ENCODE measurements at regions not wholly inside any gene's neighbourhood (a gene's known extent, or its start where the extent isn't known, plus 50 kb on each side); places are given as distances from the start of the nearest gene placed in this dataset.

DNA sequence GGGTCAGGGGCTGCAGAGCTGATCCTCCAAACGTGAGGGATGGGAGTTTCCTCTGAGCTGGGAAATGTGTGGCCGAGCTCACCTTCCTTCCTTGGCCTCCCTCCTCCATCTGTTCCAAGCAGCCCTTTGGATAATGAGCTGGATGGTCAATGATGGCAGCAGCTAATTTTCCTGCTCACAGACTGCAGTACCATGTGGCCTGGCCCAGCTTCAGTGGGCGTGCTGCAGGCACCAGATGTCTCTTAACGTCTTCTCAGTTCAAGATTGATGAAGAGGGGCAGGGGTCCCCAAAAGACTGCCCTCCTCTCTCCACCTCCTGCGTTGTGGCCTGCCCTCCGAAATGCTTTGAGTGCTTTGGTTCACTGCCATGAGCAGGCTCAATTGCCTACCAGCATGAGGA lies 86.0 kb downstream of the UBIAD1 start:
- H3K9me3 ChIP-seq (replicated peaks) = peaks cover 3% of the 10 kb centered on the region; the same call in 1 of the 2 replicates
- H3K4me3 ChIP-seq = no peak overlapping the region
- H3K4me1 ChIP-seq = no peaks in the 10 kb centered on the region
- H3K36me3 ChIP-seq = no peaks in the 10 kb centered on the region
- no peak for DNase-seq
- H3K27me3 ChIP-seq = peaks cover 4% of the 10 kb centered on the region; the same call in 1 of the 2 replicates
- H3K27ac ChIP-seq = no peak overlapping the region

DNA sequence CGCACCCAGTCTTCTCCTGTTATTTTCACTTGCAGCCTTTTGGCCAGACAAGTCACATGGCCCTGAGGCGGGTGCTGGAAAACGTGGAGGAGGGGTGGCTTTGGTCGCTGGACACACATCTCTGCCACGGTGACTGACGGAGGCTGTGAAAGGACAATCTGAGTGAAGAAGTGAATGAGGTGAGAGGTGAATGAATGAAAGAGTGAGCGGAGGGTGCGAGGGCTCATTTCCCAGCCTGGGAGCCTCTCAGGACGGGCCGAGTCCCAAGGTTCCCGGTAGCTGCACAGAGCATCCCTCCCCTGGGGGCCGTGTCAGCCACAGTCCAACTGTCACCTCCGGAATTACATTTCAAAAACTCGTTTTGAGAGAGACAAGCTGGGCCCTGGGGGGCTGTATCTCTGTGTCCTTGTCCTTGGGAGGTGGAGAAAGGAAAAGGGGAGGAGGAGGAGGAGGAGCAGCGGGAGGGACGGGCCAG lies 89.6 kb downstream of the UBIAD1 start:
- no peak overlapping the region for H3K27ac ChIP-seq
- no peaks in the 10 kb centered on the region for H3K4me1 ChIP-seq
- no peaks in the 10 kb centered on the region for H3K9me3 ChIP-seq (replicated peaks)
- no peak overlapping the region for H3K4me3 ChIP-seq
- no peak for DNase-seq
- 0 out of 2 replicates have a peak, but pooled peaks cover 3% of the 10 kb centered on the region for H3K27me3 ChIP-seq
- H3K36me3 ChIP-seq = no peaks in the 10 kb centered on the region

- DNase-seq = peak in 1 of 2 experiments; percentile 57
- Histone ChIP-seq H3K27ac (no peak overlapping the region), H3K4me1 (no peaks in the 10 kb centered on the region), H3K4me3 (no peak overlapping the region), H3K9me3 (replicated peaks) (no peaks in the 10 kb centered on the region), H3K36me3 (no peaks in the 10 kb centered on the region), H3K27me3 (0 out of 2 replicates have a peak, but pooled peaks cover 3% of the 10 kb centered on the region)
Observed at GRCh38 chr1:11364170-11364569, 91.2 kb downstream of the UBIAD1 start.

- Histone ChIP-seq H3K4me1 (no peaks in the 10 kb centered on the region), H3K27me3 (0 out of 2 replicates have a peak, but pooled peaks cover 3% of the 10 kb centered on the region), H3K4me3 (no peak overlapping the region), H3K9me3 (replicated peaks) (no peaks in the 10 kb centered on the region), H3K27ac (no peak overlapping the region), H3K36me3 (no peaks in the 10 kb centered on the region)
- DNase-seq = no peak
Observed at GRCh38 chr1:11365744-11366387, 92.9 kb downstream of the UBIAD1 start.

- Histone ChIP-seq H3K9me3 (replicated peaks) (no peaks in the 10 kb centered on the region), H3K36me3 (no peaks in the 10 kb centered on the region), H3K27me3 (no peaks in the 10 kb centered on the region), H3K4me1 (0 out of 2 replicates have a peak, but pooled peaks cover 3% of the 10 kb centered on the region), H3K4me3 (no peak overlapping the region), H3K27ac (no peak overlapping the region)
- no peak for DNase-seq
Observed at GRCh38 chr1:11373029-11373894, 100.3 kb downstream of the UBIAD1 start.

DNA sequence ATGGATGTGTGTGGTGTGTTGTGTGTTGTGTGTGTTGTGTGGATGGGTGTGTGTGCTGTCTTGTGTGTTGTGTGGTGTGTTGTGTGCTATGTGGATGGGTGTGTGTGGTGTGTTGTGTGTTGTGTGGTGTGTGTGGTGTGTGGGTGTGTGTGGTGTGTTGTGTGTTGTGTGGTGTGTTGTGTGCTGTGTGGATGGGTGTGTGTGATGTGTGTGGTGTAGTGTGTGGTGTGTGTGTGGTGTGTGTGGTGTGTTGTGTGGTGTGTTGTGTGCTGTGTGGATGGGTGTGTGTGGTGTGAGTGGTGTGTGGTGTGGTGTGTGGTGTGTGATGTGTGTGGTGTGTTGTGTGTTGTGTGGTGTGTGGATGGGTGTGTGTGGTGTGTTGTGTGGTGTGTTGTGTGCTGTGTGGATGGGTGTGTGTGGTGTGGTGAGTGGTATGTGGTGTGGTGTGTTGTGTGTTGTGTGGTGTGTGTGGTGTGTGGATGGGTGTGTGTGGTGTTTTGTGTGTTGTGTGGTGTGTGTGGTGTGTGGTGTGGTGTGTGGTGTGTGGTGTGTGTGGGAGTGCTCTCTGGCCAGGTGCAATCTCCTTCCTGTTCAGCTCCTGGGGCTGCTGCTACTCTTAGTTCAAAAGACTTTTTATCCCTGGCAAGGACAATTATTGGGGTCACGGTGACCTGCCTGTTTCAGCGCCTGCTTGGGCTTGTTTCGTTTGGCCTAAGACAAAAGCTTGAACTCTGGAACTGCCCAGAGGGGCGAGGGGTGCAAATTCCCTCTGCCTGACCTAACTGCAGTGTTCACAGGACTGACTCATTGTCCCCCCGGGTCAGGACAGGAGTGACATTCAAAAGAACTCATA lies 101.1 kb downstream of the UBIAD1 start:
- no peak overlapping the region for H3K27ac ChIP-seq
- no peak overlapping the region for H3K4me3 ChIP-seq
- H3K4me1 ChIP-seq = 0 out of 2 replicates have a peak, but pooled peaks cover 3% of the 10 kb centered on the region
- H3K9me3 ChIP-seq (replicated peaks) = no peaks in the 10 kb centered on the region
- no peaks in the 10 kb centered on the region for H3K27me3 ChIP-seq
- H3K36me3 ChIP-seq = no peaks in the 10 kb centered on the region
- DNase-seq = peak in 1 of 2 experiments; percentile 17

GRCh38 chr1:11374748-11375110 lies 101.7 kb downstream of the UBIAD1 start:
- H3K36me3 ChIP-seq = no peaks in the 10 kb centered on the region
- H3K9me3 ChIP-seq (replicated peaks) = no peaks in the 10 kb centered on the region
- H3K27me3 ChIP-seq = no peaks in the 10 kb centered on the region
- no peak overlapping the region for H3K4me3 ChIP-seq
- H3K4me1 ChIP-seq = 0 out of 2 replicates have a peak, but pooled peaks cover 3% of the 10 kb centered on the region
- H3K27ac ChIP-seq = no peak overlapping the region
- no peak for DNase-seq

- no peaks in the 10 kb centered on the region for H3K27me3 ChIP-seq
- no peaks in the 10 kb centered on the region for H3K36me3 ChIP-seq
- no peaks in the 10 kb centered on the region for H3K9me3 ChIP-seq (replicated peaks)
- H3K4me1 ChIP-seq = 0 out of 2 replicates have a peak, but pooled peaks cover 3% of the 10 kb centered on the region
- no peak overlapping the region for H3K27ac ChIP-seq
- no peak for DNase-seq
- H3K4me3 ChIP-seq = no peak overlapping the region
Observed at GRCh38 chr1:11377001-11377583, 101.9 kb upstream of the DISP3 start.

DNA sequence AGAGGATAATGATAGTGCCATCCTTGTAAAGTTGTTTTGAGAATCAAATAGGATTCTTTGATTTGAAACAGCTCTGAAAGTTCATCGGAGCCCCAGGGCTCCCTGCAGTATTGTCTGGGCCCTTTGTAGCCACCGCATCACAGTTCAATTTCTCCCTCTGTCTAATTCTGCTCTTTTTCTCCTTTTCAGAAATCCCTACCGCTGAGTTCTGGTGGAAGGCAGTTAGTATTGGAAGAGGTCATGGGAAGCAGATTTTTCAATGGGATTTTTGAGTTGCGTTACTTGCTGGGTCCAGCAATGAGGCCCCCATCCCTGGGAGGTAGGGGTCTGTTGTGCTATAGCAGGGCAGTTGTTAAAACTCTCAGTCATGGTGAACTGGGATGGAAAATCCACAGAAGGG lies 101.0 kb upstream of the DISP3 start:
- no peaks in the 10 kb centered on the region for H3K27me3 ChIP-seq
- H3K4me3 ChIP-seq = no peak overlapping the region
- 0 out of 2 replicates have a peak, but pooled peaks cover 3% of the 10 kb centered on the region for H3K4me1 ChIP-seq
- H3K9me3 ChIP-seq (replicated peaks) = no peaks in the 10 kb centered on the region
- no peak overlapping the region for H3K27ac ChIP-seq
- no peak for DNase-seq
- no peaks in the 10 kb centered on the region for H3K36me3 ChIP-seq

DNA sequence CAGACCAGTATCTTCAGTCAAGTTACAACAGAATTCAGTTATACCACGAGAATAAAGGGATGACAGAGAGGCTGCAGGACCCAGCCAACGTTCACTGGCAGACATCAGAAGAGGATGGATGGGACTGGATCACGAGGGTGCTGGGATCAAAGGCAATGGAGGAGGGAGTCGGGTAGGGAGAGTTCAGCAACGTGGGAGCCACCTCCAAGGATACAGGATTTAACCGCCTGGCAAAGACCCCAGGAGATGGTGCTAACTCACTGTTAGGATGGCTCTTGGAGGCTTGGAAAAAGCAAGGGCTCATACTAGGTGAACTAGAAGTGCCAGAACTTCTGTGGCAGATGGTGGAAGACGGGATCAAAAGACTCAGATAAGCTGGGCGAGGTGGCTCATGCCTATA lies 99.1 kb upstream of the DISP3 start:
- DNase-seq = no peak
- Histone ChIP-seq H3K4me1 (0 out of 2 replicates have a peak, but pooled peaks cover 3% of the 10 kb centered on the region), H3K4me3 (no peak overlapping the region), H3K9me3 (replicated peaks) (no peaks in the 10 kb centered on the region), H3K27ac (no peak overlapping the region), H3K36me3 (no peaks in the 10 kb centered on the region), H3K27me3 (no peaks in the 10 kb centered on the region)

DNA sequence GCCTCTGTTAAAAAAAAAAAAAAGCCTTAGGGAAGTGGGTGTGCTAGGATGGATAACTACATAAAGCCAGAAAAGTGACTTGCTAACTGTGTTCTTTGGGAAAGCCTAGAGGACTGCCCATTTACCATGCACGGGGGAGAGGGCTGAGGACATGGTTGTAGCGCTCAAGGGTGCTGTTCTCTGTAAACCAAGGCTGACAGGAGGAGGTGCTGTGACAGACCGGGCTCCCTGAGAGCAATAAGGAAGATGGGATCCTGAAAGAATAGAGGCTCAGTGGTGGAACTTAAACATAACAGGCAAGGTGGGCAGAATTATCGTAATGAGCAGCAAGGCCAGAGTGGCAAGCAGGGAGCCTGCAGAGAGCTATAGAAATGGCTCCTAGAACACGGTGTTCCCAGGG lies 98.5 kb upstream of the DISP3 start:
- Histone ChIP-seq H3K27me3 (no peaks in the 10 kb centered on the region), H3K27ac (no peak overlapping the region), H3K4me1 (0 out of 2 replicates have a peak, but pooled peaks cover 3% of the 10 kb centered on the region), H3K4me3 (no peak overlapping the region), H3K36me3 (no peaks in the 10 kb centered on the region), H3K9me3 (replicated peaks) (no peaks in the 10 kb centered on the region)
- no peak for DNase-seq

- H3K4me3 ChIP-seq = no peak overlapping the region
- H3K9me3 ChIP-seq (replicated peaks) = no peaks in the 10 kb centered on the region
- H3K36me3 ChIP-seq = no peaks in the 10 kb centered on the region
- no peaks in the 10 kb centered on the region for H3K27me3 ChIP-seq
- no peaks in the 10 kb centered on the region for H3K4me1 ChIP-seq
- no peak overlapping the region for H3K27ac ChIP-seq
- DNase-seq = no peak
Observed at GRCh38 chr1:11383553-11384169, 95.3 kb upstream of the DISP3 start.

- no peak for DNase-seq
- no peaks in the 10 kb centered on the region for H3K9me3 ChIP-seq (replicated peaks)
- no peaks in the 10 kb centered on the region for H3K27me3 ChIP-seq
- H3K4me3 ChIP-seq = no peak overlapping the region
- no peaks in the 10 kb centered on the region for H3K4me1 ChIP-seq
- no peak overlapping the region for H3K27ac ChIP-seq
- H3K36me3 ChIP-seq = no peaks in the 10 kb centered on the region
Observed at GRCh38 chr1:11384170-11384554, 94.8 kb upstream of the DISP3 start.

GRCh38 chr1:11387829-11388228 lies 91.1 kb upstream of the DISP3 start:
- Histone ChIP-seq H3K36me3 (no peaks in the 10 kb centered on the region), H3K27ac (no peak overlapping the region), H3K9me3 (replicated peaks) (no peaks in the 10 kb centered on the region), H3K27me3 (peaks cover 10% of the 10 kb centered on the region), H3K4me1 (no peaks in the 10 kb centered on the region), H3K4me3 (no peak overlapping the region)
- DNase-seq = no peak

Measured in SJCRH30 (cell line).